NCI-H1048 (cell line): ENCODE measurements at regions not wholly inside any gene's neighbourhood (a gene's known extent, or its start where the extent isn't known, plus 50 kb on each side); places are given as distances from the start of the nearest gene placed in this dataset.
A peak's percentile ranks its signal among the peaks of the same experiment; 100 is the strongest.
"Not testable (repeated sequence)": the region's sequence is repeated elsewhere in the genome, so short reads cannot be mapped to it uniquely, and the experiment has no call there.

ENCODE experiments used
- DNase-seq: peaks from one replicate; lab custom pipeline; 2025; lab: John Stamatoyannopoulos, UW

DNA sequence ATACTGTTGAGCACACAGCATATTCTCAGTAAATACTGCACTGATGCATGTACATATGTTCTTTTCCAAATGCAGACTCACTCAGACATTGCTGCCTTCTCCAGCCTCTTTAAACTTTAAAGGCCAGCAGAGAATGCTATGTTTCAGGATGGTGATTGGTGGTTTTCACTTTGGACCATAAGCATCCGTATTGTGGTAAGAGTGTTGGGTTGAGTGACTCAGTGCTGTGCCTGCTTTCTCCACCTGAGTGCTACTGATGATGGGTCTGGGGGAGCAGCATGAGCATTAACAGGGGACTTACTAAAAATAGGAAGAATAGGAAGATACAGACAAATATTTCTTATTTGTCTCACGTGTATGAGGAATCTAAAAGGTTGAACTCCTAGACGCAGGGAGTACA lies 56.3 kb upstream of the ZNF92 start:
- no peak for DNase-seq

DNA sequence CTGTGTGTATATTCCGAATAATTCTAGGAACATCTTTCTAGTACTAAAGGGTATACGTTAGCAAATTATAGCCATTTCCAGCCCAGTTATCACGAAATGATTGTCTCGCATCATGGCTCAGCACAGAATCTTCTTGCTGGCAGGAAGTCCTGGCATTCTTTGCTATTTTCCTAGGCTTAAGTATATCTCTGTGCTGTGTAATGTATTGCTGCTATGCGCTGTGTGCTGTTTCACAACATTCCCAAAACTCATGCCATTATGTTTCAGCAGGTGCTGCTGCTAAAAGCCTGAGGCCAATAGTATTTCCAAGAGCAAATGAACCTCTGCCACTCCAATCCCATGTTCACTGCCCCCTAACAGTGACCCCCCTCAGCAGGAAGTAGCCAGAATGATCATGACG lies 62.9 kb upstream of the ZNF92 start:
- no peak for DNase-seq

DNA sequence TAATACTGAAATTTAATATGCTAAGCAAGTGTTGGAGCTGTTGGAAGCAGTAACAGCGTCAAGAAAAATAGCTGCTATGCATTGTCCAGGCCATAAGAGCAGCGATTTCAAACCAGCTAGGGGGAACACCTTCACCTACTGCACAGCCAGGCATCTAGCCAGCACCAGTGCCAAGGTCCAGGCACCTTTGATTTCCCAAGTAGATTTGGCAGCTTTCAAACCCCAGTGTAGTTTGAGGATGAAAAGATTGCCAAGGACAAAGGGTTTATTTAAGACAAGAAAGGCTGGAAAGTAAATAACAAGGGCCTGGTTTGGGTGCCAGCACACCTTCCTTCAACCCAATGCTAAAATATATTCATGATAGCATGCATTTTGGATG lies 65.4 kb upstream of the ZNF92 start:
- no peak for DNase-seq

DNA sequence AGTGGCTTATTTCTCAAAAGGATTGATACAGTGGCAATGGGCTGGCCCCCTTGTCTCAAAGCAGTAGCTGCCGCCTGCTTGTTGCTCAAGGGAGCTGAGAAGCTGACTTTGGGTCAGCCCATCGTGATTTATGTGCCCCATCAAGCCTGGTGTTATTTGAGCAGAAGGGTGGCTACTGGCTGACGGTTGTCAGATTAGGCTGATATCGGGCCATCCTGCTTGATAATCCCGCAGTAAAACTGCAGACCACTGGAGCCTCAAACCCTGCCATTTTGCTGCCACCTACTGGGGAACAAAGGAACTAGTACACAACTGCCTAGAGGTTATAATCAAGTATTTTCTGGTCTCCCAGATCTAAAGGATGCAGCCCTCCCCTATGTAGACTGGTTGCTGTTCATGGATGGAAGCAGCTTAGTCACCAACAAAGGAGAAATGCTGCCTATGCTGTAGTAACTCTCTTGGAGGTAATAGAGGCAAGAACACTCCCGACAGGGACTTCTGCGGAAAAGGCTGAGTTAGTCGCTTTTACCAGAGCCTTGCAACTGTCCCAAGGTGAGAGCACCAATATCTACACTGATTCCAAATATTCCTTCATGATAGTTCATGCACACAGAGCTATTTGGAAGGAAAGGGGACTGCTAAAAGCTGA lies 65.9 kb upstream of the ZNF92 start:
- DNase-seq, result peak; percentile 67

DNA sequence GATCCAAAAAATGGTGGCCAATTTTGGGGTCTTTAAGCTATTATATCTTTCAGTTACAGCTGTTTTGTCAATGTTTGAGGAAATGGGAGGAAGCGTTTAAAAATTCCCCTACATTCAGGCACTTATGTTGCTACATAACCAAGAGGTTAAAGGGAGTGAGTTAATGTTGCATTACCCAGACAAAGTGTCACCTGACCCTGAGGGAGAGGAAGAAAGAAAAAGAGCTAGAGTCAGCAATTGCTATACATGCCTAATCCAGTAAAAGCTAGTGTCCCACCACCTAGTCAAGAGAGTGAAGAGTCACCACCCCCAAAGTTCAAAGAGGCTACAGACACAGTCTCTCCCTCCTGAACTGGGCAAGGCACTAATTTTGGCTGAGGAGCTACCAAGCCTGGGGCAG lies 69.5 kb upstream of the ZNF92 start:
- DNase-seq, result no peak

DNA sequence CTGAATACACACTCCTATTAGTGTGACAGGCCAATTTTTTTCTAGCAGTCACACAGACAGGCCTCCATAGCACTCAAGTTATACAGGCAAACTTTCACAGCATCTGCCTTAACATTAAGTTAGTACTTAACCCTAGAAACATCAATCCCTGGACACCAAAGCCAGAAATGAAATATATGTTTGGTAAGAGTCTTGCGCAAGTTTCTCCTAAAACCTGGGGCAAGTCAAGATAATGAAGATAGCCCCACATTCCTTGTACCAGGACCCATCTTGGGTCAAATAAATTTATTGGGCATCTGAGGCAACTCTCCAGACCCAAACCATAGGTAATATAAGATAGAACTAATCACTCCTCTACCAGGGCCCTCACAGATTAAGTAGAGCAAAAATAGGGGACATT lies 70.8 kb upstream of the ZNF92 start:
- no peak for DNase-seq

DNA sequence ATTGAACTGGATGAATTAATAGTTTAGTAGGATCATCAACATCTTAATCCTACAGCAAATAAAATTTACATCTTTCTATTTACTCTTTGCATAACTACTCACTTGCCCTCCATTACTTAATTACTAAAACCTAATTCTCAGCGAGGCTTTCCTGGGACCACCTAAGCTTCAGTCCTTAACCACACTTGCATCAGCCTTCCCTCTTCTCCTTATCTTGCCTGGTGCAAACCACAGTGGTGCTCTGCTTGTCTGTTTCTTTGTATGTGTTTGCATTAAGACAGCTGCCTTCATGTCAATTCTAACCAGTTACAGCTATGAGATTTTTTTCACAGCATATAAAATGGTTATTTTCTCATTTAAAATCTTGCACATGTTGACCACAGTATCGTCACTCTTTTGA lies 72.6 kb upstream of the ZNF92 start:
- DNase-seq, result no peak

DNA sequence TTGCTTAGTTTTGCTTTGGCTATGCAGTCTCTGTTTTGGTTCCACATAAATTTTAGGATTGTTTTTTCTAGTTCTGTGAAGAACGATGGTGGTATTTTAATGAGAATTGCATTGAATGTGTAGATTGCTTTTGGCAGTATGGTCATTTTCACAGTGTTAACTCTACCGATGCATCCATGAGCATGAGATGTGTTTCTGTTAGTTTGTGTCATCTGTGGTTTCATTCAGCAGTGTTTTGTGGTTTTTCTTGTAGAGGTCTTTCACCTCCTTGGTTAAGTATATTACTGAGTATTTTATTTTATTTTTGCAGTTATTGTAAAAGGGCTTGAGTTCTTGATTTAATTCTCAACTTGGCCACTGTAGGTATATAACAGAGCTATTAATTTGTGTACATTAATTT lies 78.2 kb upstream of the ZNF92 start:
- no peak for DNase-seq

DNA sequence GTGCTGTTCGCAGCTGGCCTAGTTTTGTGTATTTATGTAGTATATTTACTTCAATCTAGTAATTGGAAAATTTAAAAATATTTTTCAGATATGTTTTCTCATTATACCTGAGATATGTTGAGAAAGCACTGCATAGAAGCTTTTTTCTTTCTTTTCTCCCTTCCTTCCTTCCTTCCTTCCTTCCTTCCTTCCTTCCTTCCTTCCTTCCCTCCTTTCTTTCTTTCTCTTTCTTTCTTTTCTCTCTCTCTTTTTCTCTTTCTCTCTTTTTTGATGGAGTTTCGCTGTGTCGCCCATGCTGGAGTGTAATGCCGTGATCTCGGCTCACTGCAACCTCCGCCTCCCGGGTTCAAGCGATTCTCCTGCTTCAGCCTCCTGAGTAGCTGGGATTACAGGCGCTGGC lies 83.3 kb upstream of the ZNF92 start:
- not testable (repeated sequence) for DNase-seq

DNA sequence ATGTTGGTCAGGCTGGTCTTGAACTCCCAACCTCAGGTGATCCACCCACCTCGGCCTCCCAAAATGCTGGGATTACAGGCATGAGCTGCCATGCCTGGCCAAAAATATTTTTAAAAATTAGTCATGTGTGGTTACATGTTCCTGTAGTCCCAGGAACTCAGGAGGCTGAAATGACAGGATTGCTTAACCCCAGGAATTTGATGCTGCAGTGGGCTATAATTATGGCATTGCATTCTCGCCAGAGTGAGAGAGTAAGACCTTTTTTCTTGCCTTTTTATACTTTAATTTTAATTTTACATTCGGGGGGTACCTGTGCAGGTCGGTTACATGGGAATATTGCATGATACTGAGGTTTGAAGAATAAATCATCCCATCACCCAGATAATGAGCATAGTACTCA lies 86.6 kb upstream of the ZNF92 start:
- DNase-seq, result no peak

DNA sequence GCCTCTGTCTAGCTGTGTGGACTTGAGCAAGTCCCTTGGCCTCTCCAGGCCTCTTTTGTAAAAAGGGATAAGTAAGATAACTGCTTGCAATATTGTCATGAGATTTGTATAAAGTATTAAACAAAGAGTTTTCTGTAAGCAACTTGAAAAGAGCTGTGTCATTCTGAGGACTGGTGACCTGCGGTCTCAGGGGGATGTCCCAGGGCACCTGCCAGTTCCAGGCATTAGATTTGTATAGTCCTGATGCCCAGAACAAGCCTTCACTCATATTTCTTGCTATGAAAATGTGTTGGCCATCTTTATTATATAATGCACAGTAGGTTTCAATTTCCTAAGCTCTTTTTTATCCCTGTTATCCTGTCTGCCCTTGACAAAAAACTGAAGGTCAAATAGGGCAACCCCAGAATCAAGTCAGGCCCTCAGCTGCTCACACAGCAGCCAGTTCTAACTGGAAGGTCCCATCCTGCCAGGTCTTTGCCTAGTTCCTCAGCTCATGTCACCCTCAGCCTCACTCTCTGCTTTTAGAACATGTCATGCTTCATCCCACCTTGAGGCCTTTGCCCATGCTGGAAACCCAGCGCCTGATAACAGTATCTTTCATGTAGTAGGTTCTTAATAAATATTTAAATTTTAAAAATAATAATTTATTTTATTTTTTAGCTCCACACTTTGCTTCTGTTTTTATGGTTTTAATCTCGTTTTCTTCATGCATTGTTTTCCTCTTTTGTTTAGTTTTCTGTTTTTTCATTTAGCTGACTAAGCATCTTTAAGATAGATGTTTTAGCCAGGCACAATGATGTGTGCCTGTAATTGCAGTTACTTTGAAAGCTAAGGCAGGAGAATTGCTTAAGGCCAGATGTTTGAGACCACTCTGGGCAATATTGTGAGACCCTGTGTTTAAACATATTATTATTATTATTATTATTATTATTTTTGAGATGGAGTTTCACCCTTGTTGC lies 87.5 kb upstream of the ZNF92 start:
- no peak for DNase-seq

DNA sequence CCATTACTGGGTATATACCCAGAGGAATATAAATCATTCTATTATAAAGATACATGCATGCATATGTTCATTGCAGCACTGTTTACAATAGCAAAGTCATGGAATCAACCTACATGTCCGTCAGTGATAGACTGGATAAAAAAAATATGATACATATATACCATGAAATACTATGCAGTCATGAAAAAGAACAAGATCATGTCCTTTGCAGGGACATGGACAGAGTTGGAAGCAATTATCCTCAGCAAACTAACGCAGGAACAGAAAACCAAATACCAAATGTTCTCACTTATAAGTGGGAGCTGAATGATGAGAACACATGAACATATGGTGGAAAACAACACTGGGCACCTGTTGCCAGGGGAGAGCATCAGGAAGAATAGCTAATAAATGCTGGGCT lies 88.4 kb upstream of the ZNF92 start:
- not testable (repeated sequence) for DNase-seq

DNA sequence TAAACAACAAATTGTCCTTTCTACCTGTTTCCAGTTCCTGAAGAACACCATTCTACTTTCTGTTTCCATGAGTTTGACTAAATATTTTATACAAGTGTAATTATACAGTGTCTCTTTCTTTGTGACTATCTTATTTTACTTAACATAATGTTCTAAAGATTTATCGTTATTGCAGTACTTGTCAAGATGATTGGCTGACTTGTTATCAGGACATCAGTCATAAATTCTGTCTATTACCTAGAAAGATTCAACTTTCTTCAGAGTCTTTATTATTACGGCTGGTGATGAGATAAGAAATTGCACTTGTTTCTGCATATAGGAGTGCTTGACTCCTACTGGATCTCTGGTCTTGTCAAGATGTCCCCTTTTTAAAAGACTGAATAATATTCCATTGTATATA lies 93.9 kb upstream of the ZNF92 start:
- no peak for DNase-seq

DNA sequence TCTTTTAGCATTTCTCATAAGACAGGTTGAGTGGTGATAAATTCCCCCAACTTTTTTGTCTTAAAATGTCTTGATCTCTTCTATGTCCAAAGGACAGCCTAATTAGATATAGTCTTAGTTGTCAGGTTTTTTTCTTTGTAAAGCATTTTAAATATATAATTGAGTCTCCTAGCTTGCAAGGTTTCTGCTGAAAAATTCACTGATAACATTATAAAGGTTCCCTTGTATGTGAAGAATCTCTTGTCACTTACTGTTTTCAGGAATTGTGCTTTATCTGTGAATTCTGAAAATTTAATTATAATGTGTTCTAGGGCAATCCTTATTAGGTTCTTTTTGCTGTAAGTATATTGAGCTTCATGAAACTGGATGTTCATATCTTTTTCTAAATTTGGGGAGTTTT lies 96.8 kb upstream of the ZNF92 start:
- DNase-seq, result no peak

DNA sequence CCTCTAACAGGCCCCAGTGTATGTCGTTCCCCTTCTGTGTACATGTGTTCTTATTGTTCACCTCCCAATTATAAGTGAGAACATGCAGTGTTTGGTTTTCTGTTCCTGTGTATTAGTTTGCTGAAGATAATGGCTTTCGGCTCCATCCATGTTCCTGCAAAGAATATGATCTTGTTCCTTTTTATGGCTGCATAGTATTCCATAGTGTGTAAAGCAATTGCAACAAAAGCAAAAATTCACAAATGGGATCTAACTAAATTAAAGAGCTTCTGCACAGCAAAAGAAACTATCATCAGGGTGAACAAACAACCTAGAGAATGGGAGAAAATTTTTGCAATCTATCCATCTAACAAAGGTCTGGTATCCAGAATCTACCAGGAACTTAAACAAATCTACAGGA lies 102.2 kb upstream of the ZNF92 start:
- not testable (repeated sequence) for DNase-seq

DNA sequence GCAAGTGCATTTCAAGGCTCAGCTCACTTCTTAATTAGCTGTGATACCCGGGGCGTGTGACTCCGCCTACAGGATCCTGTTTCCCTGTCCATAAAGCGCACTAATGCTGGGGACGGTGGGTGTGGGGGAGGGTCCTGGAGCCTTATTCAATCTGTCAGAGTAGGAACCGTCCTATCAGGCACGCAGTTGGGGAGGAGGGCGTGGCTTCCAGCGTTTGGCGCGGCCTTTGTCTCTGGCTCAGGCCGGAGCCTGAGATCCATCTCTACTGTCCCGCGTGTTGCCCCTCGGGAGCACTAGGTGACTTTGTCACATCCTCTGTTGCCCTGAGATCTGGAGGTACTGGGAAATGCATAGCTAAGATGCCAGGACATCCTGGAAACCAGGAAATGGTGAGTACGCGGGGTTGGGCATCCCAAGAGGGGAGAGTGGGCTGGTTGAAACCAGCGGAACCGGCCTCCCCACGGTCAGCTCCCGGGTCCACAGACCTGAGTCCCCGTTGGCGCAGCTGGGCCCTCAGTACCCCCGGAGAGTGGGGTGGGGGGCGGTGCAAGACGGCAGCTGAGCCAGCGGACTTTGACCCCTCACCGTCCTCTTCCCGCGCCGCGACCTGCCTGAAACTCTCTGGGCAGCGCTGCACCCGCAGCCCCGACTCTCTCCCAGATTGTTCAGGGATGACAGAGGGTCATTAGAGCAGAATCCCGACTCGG lies 104.4 kb upstream of the ZNF92 start:
- DNase-seq, result peak; percentile 93

DNA sequence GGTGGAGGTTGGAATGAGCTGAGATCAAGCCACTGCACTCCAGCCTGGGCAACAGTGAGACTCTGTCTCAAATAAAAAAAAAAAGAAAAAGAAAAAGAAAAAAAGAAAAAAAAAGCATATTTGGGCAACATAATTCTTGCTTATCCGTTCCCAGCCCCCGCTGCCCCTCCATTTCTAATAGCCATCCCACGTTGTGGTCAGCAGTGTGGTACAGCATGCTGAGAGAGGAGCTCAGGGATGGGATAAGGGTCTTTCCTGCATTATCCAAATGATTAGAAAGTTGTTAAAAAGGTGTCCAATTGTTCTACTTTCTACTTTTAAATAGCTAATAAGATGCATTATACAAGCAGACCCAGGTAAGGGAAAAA lies 104.9 kb upstream of the ZNF92 start:
- DNase-seq, result no peak

DNA sequence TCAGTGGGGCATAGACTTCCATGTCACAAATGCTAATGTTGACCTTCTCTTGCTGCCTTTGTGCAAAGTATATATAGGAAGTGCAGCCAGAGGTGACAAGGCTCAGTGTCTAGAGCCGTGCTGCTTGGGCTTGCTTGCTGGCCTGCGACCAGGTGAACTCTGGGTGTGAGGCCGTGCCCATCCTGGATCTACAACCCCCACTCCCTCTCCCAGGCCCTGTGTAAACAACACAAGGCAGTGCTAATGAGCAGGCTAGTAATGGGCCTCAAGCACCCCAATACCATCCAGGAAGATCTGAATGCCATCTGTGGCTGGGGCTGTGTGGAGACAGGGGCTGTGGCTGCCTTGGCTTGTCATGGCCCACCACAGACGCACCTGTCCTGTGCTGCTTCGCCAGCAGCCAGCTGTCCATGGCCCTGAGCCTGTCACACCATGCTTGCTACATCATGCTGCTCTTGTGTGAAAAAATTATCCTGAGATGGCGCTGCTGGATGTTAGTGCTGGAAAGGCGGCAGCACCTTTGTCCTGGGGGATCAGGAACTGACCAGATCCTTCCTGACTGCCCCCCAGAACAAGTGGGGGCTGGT lies 107.6 kb upstream of the ZNF92 start:
- no peak for DNase-seq

DNA sequence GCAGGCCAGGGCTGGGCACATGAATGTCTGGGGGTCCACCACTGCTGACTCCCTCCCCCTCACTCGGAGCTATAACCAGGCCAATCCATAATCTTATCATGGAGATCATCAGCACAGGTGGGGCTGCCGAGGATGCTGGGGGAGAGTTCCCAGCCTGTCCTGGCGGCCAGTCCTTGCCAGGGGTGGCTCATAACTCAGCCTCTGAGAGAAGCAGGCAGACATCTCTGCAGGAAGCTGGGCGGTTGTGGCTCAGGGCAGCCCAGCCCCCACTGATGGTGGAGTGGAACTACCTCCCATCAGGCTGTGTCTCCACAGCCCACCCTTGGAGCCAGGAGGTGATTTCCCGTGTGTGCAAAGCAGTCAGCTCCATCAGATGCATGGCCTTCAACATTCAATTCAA lies 109.4 kb upstream of the ZNF92 start:
- DNase-seq, result no peak

DNA sequence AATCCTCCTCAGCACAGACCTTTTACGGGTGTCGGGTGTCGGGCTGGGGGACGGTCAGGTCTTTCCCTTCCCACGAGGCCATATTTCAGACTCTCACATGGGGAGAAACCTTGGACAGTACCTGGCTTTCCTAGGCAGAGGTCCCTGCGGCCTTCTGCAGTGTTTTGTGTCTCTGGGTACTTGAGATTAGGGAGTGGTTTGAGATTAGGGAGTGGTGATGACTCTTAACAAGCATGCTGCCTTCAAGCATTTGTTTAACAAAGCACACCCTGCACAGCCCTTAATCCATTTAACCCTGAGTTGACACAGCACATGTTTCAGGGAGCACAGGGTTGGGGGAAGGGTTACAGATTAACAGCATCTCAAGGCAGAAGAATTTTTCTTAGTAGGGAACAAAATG lies 113.0 kb upstream of the ZNF92 start:
- not testable (repeated sequence) for DNase-seq

DNA sequence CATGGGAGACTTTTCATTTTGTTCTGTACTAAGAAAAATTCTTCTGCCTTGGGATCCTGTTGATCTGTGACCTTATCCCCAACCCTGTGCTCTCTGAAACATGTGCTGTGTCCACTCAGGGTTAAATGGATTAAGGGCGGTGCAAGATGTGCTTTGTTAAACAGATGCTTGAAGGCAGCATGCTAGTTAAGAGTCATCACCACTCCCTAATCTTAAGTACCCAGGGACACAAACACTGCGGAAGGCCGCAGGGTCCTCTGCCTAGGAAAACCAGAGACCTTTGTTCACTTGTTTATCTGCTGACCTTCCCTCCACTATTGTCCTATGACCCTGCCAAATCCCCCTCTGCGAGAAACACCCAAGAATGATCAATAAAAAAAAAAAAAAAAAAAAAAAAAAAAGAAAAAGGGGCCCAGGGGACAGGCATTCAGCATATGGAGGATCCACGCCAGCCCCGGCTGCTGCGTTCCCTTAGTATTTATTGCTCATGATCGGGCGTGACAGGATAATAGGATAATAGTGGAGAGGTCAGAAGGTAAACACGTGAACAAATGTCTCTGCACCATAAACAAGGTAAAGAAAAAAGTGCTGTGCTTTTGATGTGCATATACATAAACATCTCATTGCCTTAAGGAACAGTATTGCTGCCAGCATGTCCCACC lies 113.7 kb upstream of the ZNF92 start:
- DNase-seq, result not testable (repeated sequence)

DNA sequence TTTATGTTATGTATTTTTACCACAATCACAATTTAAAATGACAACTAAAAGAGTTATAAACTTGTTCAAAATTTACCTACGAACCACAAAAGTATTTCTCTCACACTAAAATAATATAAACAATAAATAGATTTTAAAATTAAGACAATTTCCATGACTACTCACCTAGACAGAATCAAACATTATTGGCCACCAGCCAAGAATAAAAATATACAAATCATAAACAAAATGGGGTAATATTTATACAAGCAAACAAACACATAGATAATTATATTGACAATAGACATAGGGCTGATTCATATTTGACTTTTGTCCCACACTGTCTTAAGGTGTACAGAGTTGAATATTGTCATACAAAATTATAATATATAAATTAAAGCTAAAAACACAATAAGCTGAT lies 119.6 kb upstream of the ZNF92 start:
- DNase-seq, result no peak
